ENCODE measurements at regions not wholly inside any gene's neighbourhood (a gene's known extent, or its start where the extent isn't known, plus 50 kb on each side); places are given as distances from the start of the nearest gene placed in this dataset.
"Not testable (repeated sequence)": the region's sequence is repeated elsewhere in the genome, so short reads cannot be mapped to it uniquely, and the experiment has no call there.

DNA sequence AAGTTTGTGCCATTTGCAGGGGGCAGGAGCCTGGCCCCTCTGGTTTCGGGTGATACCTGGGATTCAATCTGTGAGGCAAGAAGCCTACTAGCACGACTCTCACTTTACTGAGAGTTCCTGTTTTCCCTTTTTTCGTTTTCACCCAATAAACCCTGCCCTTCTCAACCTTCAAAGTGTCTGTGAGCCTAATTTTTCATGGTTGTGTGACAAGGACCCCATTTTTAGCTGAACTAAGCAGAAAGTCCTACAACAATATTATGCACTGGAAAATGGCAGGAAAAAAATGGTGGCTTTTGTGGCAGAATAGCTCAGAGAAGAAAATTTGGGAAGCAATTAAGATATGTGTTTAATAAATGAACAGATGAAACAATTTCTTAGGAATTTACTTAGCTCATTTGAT, 432.1 kb downstream of the C12orf50 start:
- DNase-seq (ENCODE audit: low read depth) = no peak
- TF ChIP-seq, protein P1, sequence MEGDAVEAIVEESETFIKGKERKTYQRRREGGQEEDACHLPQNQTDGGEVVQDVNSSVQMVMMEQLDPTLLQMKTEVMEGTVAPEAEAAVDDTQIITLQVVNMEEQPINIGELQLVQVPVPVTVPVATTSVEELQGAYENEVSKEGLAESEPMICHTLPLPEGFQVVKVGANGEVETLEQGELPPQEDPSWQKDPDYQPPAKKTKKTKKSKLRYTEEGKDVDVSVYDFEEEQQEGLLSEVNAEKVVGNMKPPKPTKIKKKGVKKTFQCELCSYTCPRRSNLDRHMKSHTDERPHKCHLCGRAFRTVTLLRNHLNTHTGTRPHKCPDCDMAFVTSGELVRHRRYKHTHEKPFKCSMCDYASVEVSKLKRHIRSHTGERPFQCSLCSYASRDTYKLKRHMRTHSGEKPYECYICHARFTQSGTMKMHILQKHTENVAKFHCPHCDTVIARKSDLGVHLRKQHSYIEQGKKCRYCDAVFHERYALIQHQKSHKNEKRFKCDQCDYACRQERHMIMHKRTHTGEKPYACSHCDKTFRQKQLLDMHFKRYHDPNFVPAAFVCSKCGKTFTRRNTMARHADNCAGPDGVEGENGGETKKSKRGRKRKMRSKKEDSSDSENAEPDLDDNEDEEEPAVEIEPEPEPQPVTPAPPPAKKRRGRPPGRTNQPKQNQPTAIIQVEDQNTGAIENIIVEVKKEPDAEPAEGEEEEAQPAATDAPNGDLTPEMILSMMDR (conservative IDR thresholded peaks at IDR 0.05; ENCODE audit: low read depth, low read length) = no peak

DNA sequence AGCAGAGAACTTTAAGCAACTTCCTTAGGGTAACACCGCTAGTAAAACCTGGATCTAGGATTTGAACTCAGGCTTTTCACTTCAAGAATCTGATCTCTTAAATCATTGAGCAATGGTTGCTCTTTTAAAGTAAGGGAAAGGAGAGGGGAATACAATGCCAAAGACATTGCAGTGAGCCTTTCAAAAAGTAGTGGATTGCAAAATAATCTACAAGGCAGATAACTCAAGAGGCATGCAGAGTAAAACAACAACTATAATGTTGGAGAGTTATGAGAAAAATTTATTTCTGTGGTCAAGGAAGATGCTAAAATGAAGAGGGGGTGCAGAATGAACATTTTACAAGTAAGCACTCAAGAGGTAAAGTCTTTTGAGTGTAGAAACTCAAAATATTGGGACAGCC, 432.6 kb downstream of the C12orf50 start:
- DNase-seq (ENCODE audit: low read depth) = no peak
- TF ChIP-seq, protein P1 (conservative IDR thresholded peaks at IDR 0.05; ENCODE audit: low read depth, low read length) = no peak
- no peak overlapping the region for H3K4me3 ChIP-seq (ENCODE audit: low read length)

More for the DNA sequence above, 432.1 kb downstream of the C12orf50 start:
- H3K4me3 ChIP-seq (ENCODE audit: low read length) = no peak overlapping the region

DNA sequence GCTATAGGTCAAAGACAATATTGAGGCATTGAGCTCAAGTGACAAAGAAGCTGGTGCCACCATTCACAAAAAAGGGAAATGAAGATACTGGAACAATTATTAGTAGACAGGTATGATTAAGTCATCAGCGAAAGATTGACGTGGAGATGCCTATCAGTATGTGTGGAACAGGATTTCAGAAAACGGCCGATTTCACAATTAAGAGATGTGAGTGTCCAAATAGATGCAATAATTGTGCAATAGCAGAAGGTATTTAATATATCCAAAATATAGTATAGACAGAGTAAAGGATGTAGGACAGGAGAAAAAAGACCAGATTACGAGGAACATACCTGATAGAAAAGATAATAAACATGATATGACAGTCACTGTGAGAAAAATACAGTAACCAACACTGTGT, 433.1 kb downstream of the C12orf50 start:
- DNase-seq (ENCODE audit: low read depth) = no peak
- TF ChIP-seq, protein P1 (conservative IDR thresholded peaks at IDR 0.05; ENCODE audit: low read depth, low read length) = no peak
- no peak overlapping the region for H3K4me3 ChIP-seq (ENCODE audit: low read length)

DNA sequence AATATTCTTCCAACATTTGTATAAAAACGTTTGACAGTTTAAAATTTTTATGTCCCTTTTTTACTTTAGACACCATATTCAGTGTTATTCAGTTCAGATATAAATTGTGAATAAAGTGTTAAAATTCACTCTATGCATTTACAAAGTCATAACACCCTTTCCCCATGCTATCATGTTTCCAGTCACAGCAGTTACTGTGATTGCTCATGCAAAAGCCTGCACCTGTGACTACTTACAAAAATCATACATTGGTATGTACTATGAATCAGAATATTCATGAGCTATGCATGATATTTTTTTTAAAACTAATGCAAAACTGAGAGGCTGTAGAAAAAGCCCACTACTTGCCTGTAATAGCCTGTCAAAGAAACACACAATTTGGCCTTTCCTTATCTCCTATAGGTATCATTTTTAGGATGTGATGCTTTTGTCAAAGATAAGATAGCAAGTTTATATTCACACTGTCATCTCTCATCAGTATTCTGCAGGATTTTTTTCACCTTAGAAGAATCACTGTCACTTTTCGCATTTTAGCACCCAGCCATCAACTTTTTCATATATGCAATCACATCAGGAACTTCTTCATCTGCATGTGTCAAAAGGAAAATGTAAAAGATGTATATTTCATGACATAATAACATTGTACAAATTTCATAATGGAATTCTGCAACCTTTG, 443.2 kb downstream of the C12orf50 start:
- no peak for DNase-seq (ENCODE audit: low read depth)
- TF ChIP-seq, protein P1 (conservative IDR thresholded peaks at IDR 0.05; ENCODE audit: low read depth, low read length) = no peak
- H3K4me3 ChIP-seq (ENCODE audit: low read length) = no peak overlapping the region

DNA sequence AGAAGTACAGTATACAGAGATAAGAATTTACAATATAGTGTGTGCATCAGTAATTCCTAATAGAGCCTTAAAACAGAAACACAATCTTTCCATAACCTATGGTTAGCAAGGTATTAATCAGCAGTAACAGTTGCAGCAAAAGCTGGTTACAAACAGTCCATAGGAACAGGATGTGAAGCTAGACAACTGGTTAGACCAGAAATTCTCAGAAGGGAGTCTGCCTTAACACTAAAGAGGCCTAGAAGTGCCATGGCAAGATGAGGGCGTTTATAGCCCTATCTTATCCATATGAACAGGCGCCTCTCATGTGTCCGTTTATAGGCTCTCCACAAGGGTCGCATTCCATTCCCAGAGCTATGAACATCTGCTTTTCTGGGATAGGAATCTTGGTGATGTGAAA, 450.1 kb downstream of the C12orf50 start:
- not testable (repeated sequence) for DNase-seq (ENCODE audit: low read depth); H3K4me3 ChIP-seq (ENCODE audit: low read length)

DNA sequence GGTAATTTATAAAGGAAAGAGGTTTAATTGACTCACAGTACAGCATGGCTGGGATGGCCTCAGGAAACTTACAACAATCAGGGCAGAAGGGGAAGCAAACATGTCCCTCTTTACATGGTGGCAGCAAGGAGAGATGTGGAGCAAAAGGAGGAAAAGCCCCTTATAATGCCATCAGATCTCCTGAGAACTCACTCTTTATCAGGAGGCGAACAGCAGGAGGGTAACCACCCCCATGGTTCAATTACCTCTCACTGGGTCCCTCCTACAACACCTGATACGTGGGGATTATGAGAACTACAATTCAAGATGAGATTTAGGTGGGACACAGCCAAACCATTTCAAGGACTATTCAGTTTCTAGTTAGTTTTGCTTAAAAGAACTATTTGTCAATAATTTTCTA, 453.3 kb downstream of the C12orf50 start:
- no peak for DNase-seq (ENCODE audit: low read depth)
- TF ChIP-seq, protein P1 (conservative IDR thresholded peaks at IDR 0.05; ENCODE audit: low read depth, low read length) = no peak
- H3K4me3 ChIP-seq (ENCODE audit: low read length) = no peak overlapping the region

DNA sequence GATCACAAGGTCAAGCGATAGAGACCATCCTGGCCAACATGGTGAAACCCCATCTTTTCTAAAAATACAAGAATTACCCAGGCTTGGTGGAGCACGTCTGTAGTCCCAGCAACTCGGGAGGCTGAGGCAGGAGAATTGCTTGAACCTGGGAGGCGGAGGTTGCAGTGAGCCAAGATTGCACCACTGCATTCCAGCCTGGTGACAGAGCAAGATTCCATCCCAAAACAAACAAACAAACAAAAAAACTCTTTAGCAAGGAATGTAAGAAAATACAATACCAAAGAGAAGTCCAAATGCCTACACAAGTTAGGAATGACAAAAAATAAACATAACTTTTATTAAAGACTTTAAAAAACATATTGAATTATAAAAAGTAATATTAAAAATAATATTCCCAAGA, 462.3 kb downstream of the C12orf50 start:
- not testable (repeated sequence) for H3K4me3 ChIP-seq (ENCODE audit: low read length); DNase-seq (ENCODE audit: low read depth)

DNA sequence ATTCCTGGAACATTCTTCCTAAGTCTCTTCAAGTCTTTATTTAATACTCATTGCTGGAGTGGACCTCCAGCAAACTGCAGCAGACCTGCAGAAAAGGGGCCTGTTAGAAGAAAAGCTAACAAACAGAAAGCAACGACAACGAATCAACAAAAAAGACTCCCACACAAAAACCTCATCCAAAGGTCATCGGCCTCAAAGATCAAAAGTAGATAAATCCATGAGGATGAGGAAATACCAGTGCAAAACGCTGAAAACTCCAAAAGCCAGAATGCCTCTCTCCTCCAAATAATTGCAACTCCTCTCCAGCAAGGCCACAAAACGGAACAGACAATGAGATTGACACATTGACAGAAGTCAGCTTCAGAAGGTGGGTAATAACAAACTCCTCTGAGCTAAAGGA, 472.2 kb downstream of the C12orf50 start:
- DNase-seq (ENCODE audit: low read depth) = no peak
- no peak overlapping the region for H3K4me3 ChIP-seq (ENCODE audit: low read length)
- TF ChIP-seq, protein P1 (conservative IDR thresholded peaks at IDR 0.05; ENCODE audit: low read depth, low read length) = no peak

DNA sequence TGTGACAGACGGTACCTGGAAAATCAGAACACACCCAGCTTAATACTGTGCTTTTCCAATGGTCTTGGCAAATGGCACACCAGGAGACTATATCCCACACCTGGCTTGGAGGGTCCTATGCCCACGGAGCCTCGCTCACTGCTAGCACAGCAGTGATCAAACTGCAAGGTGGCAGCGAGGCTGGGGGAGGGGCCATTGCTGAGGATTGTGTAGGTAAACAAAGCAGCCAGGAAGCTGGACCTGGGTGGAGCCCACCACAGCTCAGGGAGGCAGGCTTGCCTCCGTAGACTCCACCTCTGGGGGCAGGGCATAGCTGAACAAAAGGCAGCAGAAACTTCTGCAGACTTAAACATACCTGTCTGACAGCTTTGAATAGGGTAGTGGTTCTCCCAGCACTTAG, 498.0 kb downstream of the C12orf50 start:
- not testable (repeated sequence) for H3K4me3 ChIP-seq (ENCODE audit: low read length); DNase-seq (ENCODE audit: low read depth)

Data from retinal pigment epithelial cell (primary cell).